Vagina (tissue), 2 donors: ENCODE measurements at regions not wholly inside any gene's neighbourhood (a gene's known extent, or its start where the extent isn't known, plus 50 kb on each side); places are given as distances from the start of the nearest gene placed in this dataset.
A peak's percentile ranks its signal among the peaks of the same experiment; 100 is the strongest.

Experiments used
- POLR2A ChIP-seq, 2 donors: fragments of 450-650 bp; IDR thresholded peaks; one replicate each; pipeline ENCODE4 v1.6.1; 2017; ENCODE audit warnings: antibody characterized with exemption in 2 of 2, mild to moderate bottlenecking in 2 of 2, moderate library complexity in 2 of 2
- POLR2AphosphoS5 ChIP-seq, 2 donors: sonication (generic); formaldehyde crosslinking; IDR thresholded peaks; one replicate each; pipeline ENCODE4 v1.9.0; 2017; ENCODE audit warnings: antibody characterized with exemption in 2 of 2, mild to moderate bottlenecking in 2 of 2, low read depth in 1 of 2; ENCODE audit not compliant: insufficient read depth in 1 of 2
- TF ChIP-seq, protein P1 (sequence below), 3 experiments: fragments of 450-650 bp in 2 of 3; fragments of 200-600 bp in 1 of 3; sonication (generic) in 1 of 3; IDR thresholded peaks; one replicate each; pipeline ENCODE4 v1.5.1; 2017 to 2019; ENCODE audit warnings: antibody characterized with exemption in 3 of 3, mild to moderate bottlenecking in 2 of 3, moderate library complexity in 2 of 3

DNA sequence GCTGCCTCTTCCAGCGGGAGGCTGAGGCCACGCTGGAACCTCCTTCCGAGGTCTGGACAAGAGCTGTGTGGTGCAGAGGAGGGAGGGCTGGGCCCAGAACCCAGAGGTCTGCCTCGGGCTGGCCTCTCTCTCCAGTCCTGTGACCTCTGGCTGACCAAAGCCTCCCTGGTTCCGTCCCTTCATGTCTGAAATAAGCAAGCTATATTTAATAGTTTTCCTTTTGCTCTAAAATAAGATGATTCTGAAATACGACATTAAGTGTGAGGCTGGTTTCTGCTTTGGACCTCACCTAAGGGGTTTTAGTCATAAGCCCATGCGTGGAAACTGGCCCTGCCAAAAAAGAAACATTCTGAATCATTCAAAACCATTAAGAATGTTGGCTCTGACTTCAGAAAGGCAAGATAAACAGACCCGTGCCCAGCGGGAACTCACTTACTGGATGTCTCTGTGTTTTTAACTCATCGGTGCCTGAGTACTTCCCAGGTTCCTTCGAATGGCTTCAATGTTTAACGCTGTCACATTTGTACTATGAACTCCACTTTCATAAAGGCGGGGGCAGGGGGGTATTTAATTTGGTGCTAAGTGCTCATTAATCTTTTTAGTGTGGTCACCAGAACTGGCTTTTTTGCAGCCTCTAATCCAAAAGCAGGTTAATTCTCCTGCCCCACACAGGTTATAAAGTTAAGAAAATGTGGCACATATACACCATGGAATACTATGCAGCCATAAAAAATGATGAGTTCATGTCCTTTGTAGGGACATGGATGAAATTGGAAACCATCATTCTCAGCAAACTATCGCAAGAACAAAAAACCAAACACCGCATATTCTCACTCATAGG lies 157.5 kb upstream of the KLF14 start:
- TF ChIP-seq, protein P1, sequence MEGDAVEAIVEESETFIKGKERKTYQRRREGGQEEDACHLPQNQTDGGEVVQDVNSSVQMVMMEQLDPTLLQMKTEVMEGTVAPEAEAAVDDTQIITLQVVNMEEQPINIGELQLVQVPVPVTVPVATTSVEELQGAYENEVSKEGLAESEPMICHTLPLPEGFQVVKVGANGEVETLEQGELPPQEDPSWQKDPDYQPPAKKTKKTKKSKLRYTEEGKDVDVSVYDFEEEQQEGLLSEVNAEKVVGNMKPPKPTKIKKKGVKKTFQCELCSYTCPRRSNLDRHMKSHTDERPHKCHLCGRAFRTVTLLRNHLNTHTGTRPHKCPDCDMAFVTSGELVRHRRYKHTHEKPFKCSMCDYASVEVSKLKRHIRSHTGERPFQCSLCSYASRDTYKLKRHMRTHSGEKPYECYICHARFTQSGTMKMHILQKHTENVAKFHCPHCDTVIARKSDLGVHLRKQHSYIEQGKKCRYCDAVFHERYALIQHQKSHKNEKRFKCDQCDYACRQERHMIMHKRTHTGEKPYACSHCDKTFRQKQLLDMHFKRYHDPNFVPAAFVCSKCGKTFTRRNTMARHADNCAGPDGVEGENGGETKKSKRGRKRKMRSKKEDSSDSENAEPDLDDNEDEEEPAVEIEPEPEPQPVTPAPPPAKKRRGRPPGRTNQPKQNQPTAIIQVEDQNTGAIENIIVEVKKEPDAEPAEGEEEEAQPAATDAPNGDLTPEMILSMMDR (IDR thresholded peaks at IDR 0.05), result no peak
- TF ChIP-seq POLR2A (IDR thresholded peaks at IDR 0.05) (no peak), POLR2AphosphoS5 (IDR thresholded peaks at IDR 0.05; ENCODE audit: insufficient read depth in 1 of 2, low read depth in 1 of 2) (peak; percentile 68 to 82)
